T-helper 2 cell treated with Interferon-gamma antibody and Interleukin-4, amounts not matched to agents 100 ng/mL and 5 ng/mL, for 36 hours (primary cell): ENCODE measurements at regions not wholly inside any gene's neighbourhood (a gene's known extent, or its start where the extent isn't known, plus 50 kb on each side); places are given as distances from the start of the nearest gene placed in this dataset.

Experiments used
- intact Hi-C: fragments of 100-400 bp; cut with micrococcal nuclease; formaldehyde crosslinking; loops from one replicate; pipeline ENCODE4 v1.15.1; 2023

DNA sequence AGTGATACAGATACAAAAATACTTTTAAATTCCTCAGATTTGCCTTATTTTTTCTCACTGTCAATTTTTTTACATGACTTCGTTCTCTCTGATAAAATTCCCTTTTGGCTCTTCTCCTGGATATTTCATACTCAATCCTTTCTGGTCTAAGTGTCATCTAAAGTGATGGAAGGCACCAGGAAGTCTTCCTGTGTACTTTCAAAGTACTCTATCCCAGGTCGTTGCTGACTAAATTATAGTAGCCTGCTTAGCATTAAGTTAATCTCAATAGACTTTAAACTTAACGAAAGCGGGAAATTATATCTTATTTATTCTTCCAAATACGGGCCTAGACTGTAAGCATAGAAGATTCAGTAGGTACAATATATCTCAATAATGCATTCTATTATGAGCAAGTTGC lies 67.8 kb downstream of the CASP12 start:
- intact Hi-C loops = no loop called here

GRCh38 chr11:104830080-104830479 lies 68.2 kb downstream of the CASP12 start:
- intact Hi-C loops = no loop called here

DNA sequence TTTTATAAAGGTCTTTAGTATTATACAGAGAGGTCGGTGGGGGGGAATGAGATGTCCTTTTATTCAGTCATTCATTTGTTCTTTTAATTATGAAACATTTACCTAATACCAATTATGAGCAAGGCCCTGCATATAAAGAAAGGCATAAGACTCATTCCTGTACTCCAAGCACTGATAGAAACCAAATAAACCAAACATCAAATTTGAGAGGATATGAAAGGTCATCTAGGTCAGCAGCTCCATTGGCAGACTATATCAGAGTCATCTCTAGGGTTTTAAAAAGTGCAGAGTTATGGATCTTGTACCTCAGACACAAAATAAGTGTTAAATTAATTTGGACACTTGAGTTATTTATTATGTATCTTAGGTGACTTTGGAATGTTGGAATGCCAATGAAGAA lies 71.5 kb downstream of the CASP12 start:
- intact Hi-C loops = loop anchor here (10.0 kb wide), 1 partner anchor 178 kb away; no protein-coding TSS in a partner anchor

- intact Hi-C loops = loop anchor here (10.0 kb wide), 1 partner anchor 181 kb away; no protein-coding TSS in a partner anchor
These were observed 74.6 kb downstream of the CASP12 start for GRCh38 chr11:104823657-104824056.

DNA sequence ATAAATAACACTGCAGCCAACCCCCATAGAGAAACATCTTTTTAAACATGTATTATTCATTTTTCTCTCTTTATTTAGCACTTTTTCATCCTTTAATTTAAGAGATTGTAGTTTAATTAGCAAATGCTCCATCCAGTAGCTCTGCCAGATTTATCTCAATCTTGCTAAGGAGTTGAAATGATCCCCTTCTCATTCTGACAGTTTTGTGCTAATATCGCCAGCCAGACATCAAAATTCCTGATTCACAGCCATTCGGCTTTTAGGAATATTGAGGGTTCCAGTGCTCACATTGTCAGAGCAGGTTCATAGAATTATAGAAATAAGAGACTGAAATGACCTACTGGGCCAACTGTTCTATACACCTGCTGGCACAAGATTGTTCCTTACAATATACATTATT lies 77.8 kb downstream of the CASP12 start:
- intact Hi-C loops = loop anchor here (10.0 kb wide), 1 partner anchor 184 kb away; no protein-coding TSS in a partner anchor

DNA sequence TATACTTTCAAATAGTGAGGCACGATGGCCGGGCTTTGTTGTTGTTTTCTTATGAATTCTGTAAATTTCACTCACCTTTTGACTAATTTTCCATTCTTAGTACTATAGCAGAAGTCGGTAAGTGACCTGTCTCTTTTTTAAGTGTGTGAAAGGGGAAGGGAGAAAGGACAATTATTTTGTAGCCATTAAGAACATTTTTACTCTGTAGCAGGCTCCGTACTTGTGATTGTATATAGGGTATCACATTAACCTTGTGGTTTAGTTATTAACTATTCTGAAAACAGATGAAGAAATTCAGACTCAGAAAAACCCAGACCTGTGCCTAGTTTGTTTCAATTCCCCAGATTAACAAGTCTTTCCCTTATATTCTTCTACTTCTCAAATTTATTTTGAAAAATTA lies 78.7 kb downstream of the CASP12 start:
- intact Hi-C loops = loop anchor here (10.0 kb wide), 1 partner anchor 185 kb away; no protein-coding TSS in a partner anchor

DNA sequence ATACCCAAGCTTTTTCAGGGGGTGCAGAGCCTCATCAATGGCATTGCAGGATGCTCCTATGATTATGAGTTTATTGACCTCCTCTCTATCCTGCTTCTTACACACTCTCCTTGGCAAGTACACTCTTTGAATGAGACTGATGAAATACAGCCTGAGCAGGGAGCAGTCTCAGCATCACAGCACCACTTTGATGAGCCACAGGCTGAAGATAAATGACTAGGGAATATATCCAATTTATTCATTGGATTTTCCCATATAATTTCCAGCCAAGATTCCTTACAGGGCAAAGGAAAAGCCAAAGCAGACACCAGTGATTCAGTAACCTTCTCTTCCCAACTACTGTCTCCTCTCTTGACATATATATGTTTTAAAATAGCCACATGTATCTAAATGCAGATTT lies 79.2 kb downstream of the CASP12 start:
- intact Hi-C loops = no loop called here

DNA sequence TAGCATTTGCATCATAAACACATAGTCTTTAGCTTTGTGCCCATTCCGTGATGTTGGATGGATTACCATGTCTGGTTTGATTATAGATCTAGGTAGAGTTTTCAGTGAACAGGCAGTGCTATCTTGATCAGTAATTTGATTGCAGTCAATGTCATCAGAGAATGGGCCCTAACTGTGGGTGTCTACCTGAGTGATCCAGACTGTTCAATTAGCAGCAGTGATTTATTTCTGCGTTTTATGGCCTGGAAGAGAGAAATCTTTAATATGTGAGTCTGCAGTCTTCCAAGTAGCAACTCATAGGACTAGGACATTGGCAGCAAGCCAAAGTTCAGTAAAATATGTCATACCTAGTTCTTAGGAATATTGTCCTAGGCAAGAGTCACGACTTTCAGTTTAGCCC lies 80.3 kb downstream of the CASP12 start:
- intact Hi-C loops = no loop called here

GRCh38 chr11:104813532-104813931 lies 84.7 kb downstream of the CASP12 start:
- intact Hi-C loops = no loop called here

GRCh38 chr11:104812103-104812788 lies 86.0 kb downstream of the CASP12 start:
- intact Hi-C loops = no loop called here

- intact Hi-C loops = loop anchor here (2.0 kb wide), 1 partner anchor 15 kb away; no protein-coding TSS in a partner anchor
These were observed 94.5 kb downstream of the CASP12 start for GRCh38 chr11:104803776-104804175.

DNA sequence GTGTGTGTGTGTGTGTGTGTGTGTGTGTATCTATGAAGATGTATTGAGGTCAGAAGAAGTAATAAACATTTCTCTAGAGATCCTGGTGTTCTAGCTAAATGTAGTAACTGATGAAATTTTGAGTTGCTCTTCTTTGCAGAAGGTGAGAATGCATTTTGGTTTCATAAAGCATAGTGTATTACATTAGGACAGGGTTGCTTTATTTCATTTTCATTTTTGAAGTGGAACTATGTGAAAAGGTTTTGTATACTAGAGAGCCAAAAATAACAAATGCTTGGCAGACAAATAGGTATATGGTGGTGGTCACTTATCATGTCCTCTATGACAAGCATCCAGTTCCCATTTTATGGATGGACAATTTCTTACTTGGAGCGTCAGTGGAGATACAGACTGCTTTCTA lies 99.0 kb downstream of the CASP12 start:
- intact Hi-C loops = loop anchor here (1.0 to 5.0 kb wide), 4 partner anchors 78 to 192 kb away; partner anchors contain the start of gene CASP4

GRCh38 chr11:104798789-104799188 lies 99.5 kb downstream of the CASP12 start:
- intact Hi-C loops = loop anchor here (1.0 to 5.0 kb wide), 5 partner anchors 78 to 191 kb away; partner anchors contain the start of gene CASP4

- intact Hi-C loops = loop anchor here (5.0 kb wide), 2 partner anchors 174 to 189 kb away; no protein-coding TSS in a partner anchor
These were observed 102.0 kb downstream of the CASP12 start for GRCh38 chr11:104796301-104796700.

DNA sequence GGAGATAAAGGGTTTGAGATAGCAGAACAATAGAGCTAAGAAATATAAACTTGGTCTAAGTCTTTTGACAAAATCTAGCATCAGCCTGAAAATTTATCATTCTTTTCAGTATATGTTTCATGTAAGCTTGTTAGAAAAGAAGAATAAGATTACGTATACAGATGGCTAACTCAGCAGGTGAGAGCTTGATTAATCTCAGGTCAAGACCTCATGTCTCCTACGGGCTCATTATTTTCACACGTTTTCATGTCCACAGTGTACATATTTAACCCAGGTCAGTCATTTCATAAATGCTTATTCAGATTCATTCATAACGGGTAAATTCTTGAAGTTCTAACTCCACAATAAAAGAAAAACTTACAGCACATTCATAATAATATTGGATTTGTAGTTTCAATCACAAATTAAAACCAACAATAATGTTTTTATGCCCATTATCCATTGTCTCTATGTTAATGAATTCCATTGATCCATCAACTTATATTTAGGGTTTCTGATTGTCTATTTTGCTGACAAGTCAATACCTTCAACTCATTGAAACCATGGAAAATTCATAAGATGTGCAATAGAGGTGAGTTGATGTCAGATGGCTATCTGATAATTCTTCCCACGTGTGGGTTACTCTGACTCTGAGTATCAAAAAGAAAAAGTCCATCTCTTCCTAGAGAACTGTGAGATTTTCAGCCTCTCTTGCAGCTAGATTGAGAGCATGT lies 102.6 kb downstream of the CASP12 start:
- intact Hi-C loops = loop anchor here (5.0 kb wide), 2 partner anchors 173 to 188 kb away; no protein-coding TSS in a partner anchor

DNA sequence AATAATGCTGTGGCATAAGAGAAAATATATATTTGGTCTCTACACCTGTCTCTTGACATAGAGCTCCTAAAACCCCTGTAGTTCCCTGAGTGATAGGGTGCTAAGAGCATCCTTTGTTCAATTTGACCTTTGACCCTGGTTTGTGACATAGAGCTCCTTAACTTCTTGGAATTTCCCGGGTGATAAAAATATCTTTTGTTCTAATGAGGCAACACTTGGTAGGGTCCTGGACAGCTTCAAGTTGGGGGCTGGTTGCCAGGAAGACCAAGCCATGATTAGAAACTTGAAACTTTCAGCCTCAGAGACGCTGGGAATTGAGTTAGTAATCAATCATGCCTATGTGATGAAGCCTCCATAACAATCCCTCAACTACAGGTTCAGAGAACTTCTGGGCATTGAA lies 105.4 kb downstream of the CASP12 start:
- intact Hi-C loops = no loop called here

GRCh38 chr11:104791896-104792295 lies 106.4 kb downstream of the CASP12 start:
- intact Hi-C loops = loop anchor here (2.0 kb wide), 1 partner anchor 19 kb away; no protein-coding TSS in a partner anchor

DNA sequence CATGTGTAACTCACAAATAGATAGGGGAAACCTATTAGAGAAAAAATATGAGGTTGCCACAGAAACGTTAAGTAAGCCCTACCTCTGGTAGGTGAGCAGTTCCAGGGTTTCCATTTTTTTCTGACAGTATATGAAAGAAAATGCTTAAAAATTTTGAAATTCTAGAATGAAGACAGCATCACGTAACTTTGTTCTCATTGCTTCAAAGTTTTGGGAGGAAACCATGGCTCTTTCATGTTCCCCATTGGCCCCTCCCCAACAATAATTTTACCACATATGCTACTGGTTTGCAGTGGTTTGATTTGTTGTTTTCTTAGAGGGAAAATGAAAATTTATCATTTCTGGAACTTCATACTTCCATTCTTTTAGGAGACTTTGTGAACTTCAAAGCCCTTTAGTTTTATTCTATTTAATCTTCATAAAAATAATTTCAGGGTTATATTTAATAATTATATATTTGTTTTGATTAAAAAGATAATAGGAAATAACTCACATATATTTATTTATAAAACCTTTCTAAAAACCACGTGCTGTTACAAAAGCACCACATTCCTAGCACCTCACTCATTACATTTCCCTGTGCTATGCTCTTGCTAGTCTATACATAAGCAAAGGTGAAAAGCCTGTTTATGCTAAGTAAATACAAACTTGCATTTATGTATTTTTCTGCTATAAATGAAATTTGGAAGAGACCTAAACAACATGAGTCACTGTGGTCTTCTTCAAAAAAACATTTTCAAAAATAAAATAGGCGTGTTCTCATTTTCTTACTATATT lies 113.4 kb downstream of the CASP12 start:
- intact Hi-C loops = no loop called here

GRCh38 chr11:104783241-104783640 lies 115.0 kb downstream of the CASP12 start:
- intact Hi-C loops = no loop called here

GRCh38 chr11:104782377-104782754 lies 115.9 kb downstream of the CASP12 start:
- intact Hi-C loops = no loop called here

DNA sequence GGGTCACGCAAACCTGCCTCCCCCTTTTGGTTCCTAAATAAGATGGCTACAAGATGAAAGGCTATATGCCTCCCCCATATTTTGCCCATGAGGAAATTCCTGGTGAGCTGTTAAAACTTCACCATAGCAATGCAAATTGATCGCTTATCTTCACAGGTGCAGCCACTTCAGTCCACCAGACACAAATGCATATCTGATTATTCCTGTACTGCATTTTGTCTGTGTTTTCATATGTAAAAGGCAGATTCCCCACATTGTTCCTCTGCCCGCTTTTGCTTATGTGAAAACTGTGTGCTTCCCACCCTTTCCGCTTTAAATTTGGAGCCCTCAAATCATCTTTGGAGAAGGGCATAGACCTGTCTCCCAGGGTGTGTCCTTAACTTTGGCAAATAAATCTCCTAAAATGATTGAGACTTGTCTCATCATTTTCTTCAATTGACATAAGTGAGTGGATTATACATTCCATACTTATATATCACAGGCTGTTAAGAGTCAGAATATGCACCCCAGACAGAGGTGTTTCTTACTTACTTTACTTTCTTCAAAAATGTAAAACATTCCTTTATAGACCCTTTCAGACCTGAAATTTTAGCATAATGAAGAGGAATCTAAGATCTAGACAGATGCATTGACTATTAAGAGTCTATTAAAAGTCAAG lies 116.4 kb downstream of the CASP12 start:
- intact Hi-C loops = no loop called here
